Suprapubic skin (tissue), 2 donors: ENCODE measurements at regions not wholly inside any gene's neighbourhood (a gene's known extent, or its start where the extent isn't known, plus 50 kb on each side); places are given as distances from the start of the nearest gene placed in this dataset.

Experiments used
- EP300 ChIP-seq: sonication (generic); formaldehyde crosslinking; IDR thresholded peaks from one replicate; pipeline ENCODE4 v1.6.1; 2017; ENCODE audit warnings: antibody characterized with exemption
- POLR2A ChIP-seq, 2 donors: fragments of 450-650 bp; IDR thresholded peaks; one replicate each; pipeline ENCODE4 v1.6.1; 2017; ENCODE audit warnings: antibody characterized with exemption in 2 of 2, mild to moderate bottlenecking in 2 of 2, moderate library complexity in 2 of 2

DNA sequence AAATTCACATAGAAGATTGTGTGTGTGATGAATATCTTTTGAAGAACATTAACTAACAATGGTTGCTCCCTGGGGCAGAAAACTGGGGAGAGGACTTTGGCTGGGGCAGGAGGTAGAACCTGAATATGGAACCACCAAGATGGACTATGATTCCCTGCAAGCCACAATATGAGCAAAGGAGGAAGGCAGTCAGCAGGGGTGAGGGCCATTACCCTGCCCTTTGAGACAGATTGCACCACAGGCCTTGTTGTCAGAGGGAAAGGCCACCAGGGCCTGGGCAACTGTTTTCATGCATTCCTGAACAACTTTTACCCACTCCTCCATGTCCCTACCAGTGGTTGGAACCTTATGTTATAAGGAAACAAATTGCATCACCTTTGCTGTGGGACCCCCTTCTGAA, 670.1 kb upstream of the POM121L12 start:
- TF ChIP-seq EP300 (no peak), POLR2A (IDR thresholded peaks at IDR 0.05) (no peak)
